ENCODE measurements at regions not wholly inside any gene's neighbourhood (a gene's known extent, or its start where the extent isn't known, plus 50 kb on each side); places are given as distances from the start of the nearest gene placed in this dataset.

DNA sequence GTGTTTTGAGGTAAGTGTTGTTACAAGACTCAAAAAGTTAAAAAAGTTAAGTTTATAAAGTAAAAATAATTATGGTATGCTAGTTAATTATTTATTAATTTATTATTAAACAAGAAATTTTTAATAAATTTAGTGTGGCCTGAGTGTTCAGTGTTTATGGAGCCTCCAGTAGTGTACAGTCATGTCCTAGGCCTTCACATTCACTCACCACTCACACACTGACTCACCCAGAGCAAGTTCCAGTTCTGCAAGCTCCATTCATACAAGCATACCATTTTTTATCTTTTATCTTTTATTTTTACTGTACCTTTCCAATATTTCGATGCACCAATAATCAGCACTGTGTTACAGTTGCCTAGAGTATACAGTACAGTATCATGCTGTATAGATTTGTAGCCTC is 381.2 kb upstream of the MGMT start:
- TF ChIP-seq POLR2A (IDR thresholded peaks at IDR 0.05) (no peak), EP300 (IDR thresholded peaks at IDR 0.05) (no peak)
- TF ChIP-seq, protein P1, sequence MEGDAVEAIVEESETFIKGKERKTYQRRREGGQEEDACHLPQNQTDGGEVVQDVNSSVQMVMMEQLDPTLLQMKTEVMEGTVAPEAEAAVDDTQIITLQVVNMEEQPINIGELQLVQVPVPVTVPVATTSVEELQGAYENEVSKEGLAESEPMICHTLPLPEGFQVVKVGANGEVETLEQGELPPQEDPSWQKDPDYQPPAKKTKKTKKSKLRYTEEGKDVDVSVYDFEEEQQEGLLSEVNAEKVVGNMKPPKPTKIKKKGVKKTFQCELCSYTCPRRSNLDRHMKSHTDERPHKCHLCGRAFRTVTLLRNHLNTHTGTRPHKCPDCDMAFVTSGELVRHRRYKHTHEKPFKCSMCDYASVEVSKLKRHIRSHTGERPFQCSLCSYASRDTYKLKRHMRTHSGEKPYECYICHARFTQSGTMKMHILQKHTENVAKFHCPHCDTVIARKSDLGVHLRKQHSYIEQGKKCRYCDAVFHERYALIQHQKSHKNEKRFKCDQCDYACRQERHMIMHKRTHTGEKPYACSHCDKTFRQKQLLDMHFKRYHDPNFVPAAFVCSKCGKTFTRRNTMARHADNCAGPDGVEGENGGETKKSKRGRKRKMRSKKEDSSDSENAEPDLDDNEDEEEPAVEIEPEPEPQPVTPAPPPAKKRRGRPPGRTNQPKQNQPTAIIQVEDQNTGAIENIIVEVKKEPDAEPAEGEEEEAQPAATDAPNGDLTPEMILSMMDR (IDR thresholded peaks at IDR 0.05) = no peak
- no peaks in the 10 kb centered on the region for H3K27me3 ChIP-seq
- H3K36me3 ChIP-seq = no peaks in the 10 kb centered on the region
- intact Hi-C loops (cut with DNase I) = no loop called here
- WGBS, 3 donors = 71 to 93% (median 88%) methylated on average over 1 of the region's 1 CpG
- no peak for DNase-seq
- no peak overlapping the region for H3K4me3 ChIP-seq
- H3K9me3 ChIP-seq = no peaks in the 10 kb centered on the region
- no peaks in the 10 kb centered on the region for H3K4me1 ChIP-seq (ENCODE audit: insufficient read depth)
- no peak overlapping the region for H3K27ac ChIP-seq

DNA sequence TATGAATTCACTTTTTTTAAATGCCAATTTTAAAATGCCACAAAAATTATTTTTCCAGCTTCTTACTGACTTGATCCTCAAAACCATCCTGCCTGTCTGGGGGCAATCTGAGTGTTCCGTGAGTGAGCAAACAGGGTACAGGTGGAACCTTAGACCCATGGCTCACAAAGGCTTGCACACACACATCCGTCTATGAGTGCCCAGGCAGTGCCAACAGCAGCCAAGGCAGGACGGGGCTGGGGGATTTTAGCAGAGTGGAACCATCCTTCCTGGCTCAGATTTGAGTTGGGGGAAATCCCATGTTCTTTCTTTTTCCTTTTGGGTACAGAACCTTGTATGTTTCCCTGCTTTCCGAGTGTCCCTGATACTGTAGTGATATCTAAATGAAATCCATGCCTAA is 377.7 kb upstream of the MGMT start:
- no peak for DNase-seq
- intact Hi-C loops (cut with DNase I) = no loop called here
- Histone ChIP-seq H3K27me3 (no peaks in the 10 kb centered on the region), H3K27ac (no peak overlapping the region), H3K9me3 (no peaks in the 10 kb centered on the region), H3K36me3 (no peaks in the 10 kb centered on the region), H3K4me3 (no peak overlapping the region), H3K4me1 (ENCODE audit: insufficient read depth) (no peaks in the 10 kb centered on the region)
- TF ChIP-seq, protein P1 (IDR thresholded peaks at IDR 0.05) = no peak
- TF ChIP-seq EP300 (IDR thresholded peaks at IDR 0.05) (no peak), POLR2A (IDR thresholded peaks at IDR 0.05) (no peak)
- 67 to 85% (median 80%) methylated on average over 4 of the region's 4 CpGs for WGBS, 3 donors

DNA sequence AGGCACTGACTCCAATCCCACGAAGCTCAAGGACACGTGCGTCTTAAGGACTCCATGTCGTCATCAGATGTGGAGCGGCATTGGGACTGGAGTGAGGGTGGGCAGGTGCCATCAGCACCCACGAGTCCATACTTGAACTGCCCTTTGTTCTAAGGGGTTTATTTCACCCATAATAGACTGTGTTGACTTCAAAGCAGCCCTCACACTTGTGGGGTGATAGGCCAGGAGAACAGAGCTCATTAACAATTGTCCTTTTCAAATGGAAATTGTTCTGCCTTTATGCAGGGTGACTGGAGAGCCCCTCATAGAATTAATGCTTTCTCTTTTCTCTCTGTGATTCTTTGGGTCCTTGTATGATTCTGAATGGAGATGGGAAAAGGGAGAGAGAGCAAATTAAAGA is 376.9 kb upstream of the MGMT start:
- TF ChIP-seq POLR2A (IDR thresholded peaks at IDR 0.05) (no peak), EP300 (IDR thresholded peaks at IDR 0.05) (no peak)
- TF ChIP-seq, protein P1 (IDR thresholded peaks at IDR 0.05) = no peak
- Histone ChIP-seq H3K4me3 (no peak overlapping the region), H3K4me1 (ENCODE audit: insufficient read depth) (no peaks in the 10 kb centered on the region), H3K9me3 (no peaks in the 10 kb centered on the region), H3K27me3 (no peaks in the 10 kb centered on the region), H3K36me3 (no peaks in the 10 kb centered on the region), H3K27ac (no peak overlapping the region)
- no peak for DNase-seq
- intact Hi-C loops (cut with DNase I) = no loop called here
- 71 to 82% (median 76%) methylated on average over 6 of the region's 6 CpGs for WGBS, 3 donors

DNA sequence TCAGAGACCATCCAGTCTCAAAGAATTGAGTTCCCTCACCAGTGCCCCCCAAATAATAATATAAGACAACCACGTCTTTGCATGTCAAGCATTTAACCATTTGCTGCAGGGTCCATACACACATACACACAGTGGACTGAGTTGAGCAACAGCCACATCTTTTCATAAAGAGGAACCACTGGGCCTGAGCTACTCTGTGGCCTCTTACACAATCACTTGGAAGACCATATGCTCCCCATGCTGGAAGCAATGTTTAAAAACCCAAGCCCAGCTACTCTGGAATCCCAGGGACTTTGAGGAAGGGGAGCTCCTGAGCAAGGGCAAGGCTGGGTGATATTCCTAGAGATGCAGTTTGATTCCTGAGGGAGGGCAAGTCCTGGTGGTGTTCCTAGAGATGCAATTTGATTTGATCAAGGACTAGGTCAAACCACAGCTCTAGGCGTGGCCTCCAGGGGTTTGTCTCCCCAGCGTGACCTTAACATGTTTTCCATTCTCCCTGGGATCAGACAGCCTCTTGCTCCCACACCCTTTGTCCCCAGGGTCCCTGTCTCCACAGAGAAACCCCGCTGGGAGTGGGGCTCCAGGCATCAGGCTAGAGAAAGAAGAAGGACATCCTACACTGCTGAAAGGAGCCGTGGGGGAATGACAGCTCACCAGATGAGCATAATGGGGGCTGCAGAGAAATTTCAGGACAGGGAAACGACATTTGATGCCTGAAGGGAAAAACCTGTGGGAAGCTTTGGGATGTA is 376.2 kb upstream of the MGMT start:
- WGBS, 3 donors = 85 to 87% (median 86%) methylated on average over 6 of the region's 6 CpGs
- Histone ChIP-seq H3K27me3 (no peaks in the 10 kb centered on the region), H3K4me3 (no peak overlapping the region), H3K4me1 (ENCODE audit: insufficient read depth) (no peaks in the 10 kb centered on the region), H3K27ac (no peak overlapping the region), H3K9me3 (no peaks in the 10 kb centered on the region), H3K36me3 (no peaks in the 10 kb centered on the region)
- intact Hi-C loops (cut with DNase I) = no loop called here
- TF ChIP-seq EP300 (IDR thresholded peaks at IDR 0.05) (no peak), POLR2A (IDR thresholded peaks at IDR 0.05) (no peak)
- TF ChIP-seq, protein P1 (IDR thresholded peaks at IDR 0.05) = no peak
- no peak for DNase-seq

Measured in ovary (tissue), 7 donors.